ACHN (cell line): ENCODE measurements at regions not wholly inside any gene's neighbourhood (a gene's known extent, or its start where the extent isn't known, plus 50 kb on each side); places are given as distances from the start of the nearest gene placed in this dataset.

ENCODE experiments used
- DNase-seq: peaks from one replicate; pipeline ENCODE4 v3.0.0-alpha.2; 2015
- in situ Hi-C: cut with HindIII; loops from 2 replicates; pipeline ENCODE4 v1.10.0; 2017; ENCODE audit warnings: low sequenced_read_pairs, low pct_ligation_motif_present, low pct_unique_long_range_greater_than_20kb

- DNase-seq, result no peak
- in situ Hi-C loops, result no loop called here
These were observed 167.2 kb upstream of the CNTN1 start for GRCh38 chr12:40525054-40525453.

GRCh38 chr12:40534828-40535227 lies 157.4 kb upstream of the CNTN1 start:
- DNase-seq, result no peak
- in situ Hi-C loops, result no loop called here

GRCh38 chr12:40551466-40551865 lies 140.8 kb upstream of the CNTN1 start:
- no peak for DNase-seq
- in situ Hi-C loops, result no loop called here

GRCh38 chr12:40552868-40553267 lies 139.4 kb upstream of the CNTN1 start:
- no peak for DNase-seq
- in situ Hi-C loops, result no loop called here

GRCh38 chr12:40557980-40558379 lies 134.3 kb upstream of the CNTN1 start:
- DNase-seq, result no peak
- in situ Hi-C loops, result no loop called here

GRCh38 chr12:40559865-40560264 lies 132.4 kb upstream of the CNTN1 start:
- in situ Hi-C loops, result no loop called here
- DNase-seq, result no peak

- in situ Hi-C loops, result no loop called here
- no peak for DNase-seq
These were observed 131.4 kb upstream of the CNTN1 start for GRCh38 chr12:40560848-40561247.

GRCh38 chr12:40561395-40561966 lies 130.8 kb upstream of the CNTN1 start:
- DNase-seq, result no peak
- in situ Hi-C loops, result no loop called here

- in situ Hi-C loops, result no loop called here
- no peak for DNase-seq
These were observed 127.1 kb upstream of the CNTN1 start for GRCh38 chr12:40565029-40565633.

GRCh38 chr12:40566271-40566670 lies 126.0 kb upstream of the CNTN1 start:
- DNase-seq, result no peak
- in situ Hi-C loops, result no loop called here

- in situ Hi-C loops, result no loop called here
- DNase-seq, result no peak
These were observed 122.5 kb upstream of the CNTN1 start for GRCh38 chr12:40569626-40570179.

- in situ Hi-C loops, result no loop called here
- DNase-seq, result no peak
These were observed 119.2 kb upstream of the CNTN1 start for GRCh38 chr12:40573024-40573423.

GRCh38 chr12:40575987-40576386 lies 116.3 kb upstream of the CNTN1 start:
- in situ Hi-C loops, result no loop called here
- DNase-seq, result no peak

- in situ Hi-C loops, result no loop called here
- DNase-seq, result no peak
These were observed 114.4 kb upstream of the CNTN1 start for GRCh38 chr12:40577834-40578233.

- in situ Hi-C loops, result no loop called here
- DNase-seq, result no peak
These were observed 112.6 kb upstream of the CNTN1 start for GRCh38 chr12:40579687-40580086.

- in situ Hi-C loops, result no loop called here
- no peak for DNase-seq
These were observed 111.9 kb upstream of the CNTN1 start for GRCh38 chr12:40580346-40580745.

- in situ Hi-C loops, result no loop called here
These were observed 110.3 kb upstream of the CNTN1 start for GRCh38 chr12:40581889-40582288.

GRCh38 chr12:40583743-40584142 lies 108.5 kb upstream of the CNTN1 start:
- in situ Hi-C loops, result no loop called here
- DNase-seq, result no peak

More at GRCh38 chr12:40581889-40582288, 110.3 kb upstream of the CNTN1 start:
- no peak for DNase-seq

GRCh38 chr12:40584763-40585162 lies 107.5 kb upstream of the CNTN1 start:
- in situ Hi-C loops, result no loop called here
- DNase-seq, result no peak

- no peak for DNase-seq
- in situ Hi-C loops, result no loop called here
These were observed 105.4 kb upstream of the CNTN1 start for GRCh38 chr12:40586823-40587222.
